ENCODE measurements at regions not wholly inside any gene's neighbourhood (a gene's known extent, or its start where the extent isn't known, plus 50 kb on each side); places are given as distances from the start of the nearest gene placed in this dataset.

DNA sequence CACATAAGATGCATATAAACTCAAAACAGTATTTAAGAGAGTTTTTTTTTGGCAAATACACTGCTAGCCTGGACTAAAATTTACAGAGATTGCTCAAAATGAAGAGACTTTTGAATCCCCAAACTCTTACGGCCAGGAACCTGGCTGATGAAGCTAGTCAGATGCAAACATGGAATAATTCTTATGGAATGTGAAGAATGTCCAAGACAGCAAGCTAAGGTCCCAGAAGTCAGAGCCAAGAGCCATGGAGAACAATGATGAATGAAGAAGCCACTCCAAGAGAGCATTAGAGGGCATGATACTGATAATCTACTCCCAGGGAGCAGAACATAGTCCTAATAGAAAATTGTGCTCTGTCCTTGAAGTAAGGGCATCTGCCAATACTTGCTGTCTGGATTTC, 705.5 kb downstream of the DIPK2A start:
- TF ChIP-seq, protein P1, sequence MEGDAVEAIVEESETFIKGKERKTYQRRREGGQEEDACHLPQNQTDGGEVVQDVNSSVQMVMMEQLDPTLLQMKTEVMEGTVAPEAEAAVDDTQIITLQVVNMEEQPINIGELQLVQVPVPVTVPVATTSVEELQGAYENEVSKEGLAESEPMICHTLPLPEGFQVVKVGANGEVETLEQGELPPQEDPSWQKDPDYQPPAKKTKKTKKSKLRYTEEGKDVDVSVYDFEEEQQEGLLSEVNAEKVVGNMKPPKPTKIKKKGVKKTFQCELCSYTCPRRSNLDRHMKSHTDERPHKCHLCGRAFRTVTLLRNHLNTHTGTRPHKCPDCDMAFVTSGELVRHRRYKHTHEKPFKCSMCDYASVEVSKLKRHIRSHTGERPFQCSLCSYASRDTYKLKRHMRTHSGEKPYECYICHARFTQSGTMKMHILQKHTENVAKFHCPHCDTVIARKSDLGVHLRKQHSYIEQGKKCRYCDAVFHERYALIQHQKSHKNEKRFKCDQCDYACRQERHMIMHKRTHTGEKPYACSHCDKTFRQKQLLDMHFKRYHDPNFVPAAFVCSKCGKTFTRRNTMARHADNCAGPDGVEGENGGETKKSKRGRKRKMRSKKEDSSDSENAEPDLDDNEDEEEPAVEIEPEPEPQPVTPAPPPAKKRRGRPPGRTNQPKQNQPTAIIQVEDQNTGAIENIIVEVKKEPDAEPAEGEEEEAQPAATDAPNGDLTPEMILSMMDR (IDR thresholded peaks at IDR 0.05) = no peak
- TF ChIP-seq POLR2AphosphoS5 (IDR thresholded peaks at IDR 0.05) = no peak
- TF ChIP-seq POLR2A (IDR thresholded peaks at IDR 0.05) = no peak

Measured in breast epithelium (tissue), 3 donors.